Heart left ventricle (tissue), 13 donors: ENCODE measurements at regions not wholly inside any gene's neighbourhood (a gene's known extent, or its start where the extent isn't known, plus 50 kb on each side); places are given as distances from the start of the nearest gene placed in this dataset.

ENCODE experiments used
- POLR2A ChIP-seq, 2 donors: fragments of 450-650 bp; IDR thresholded peaks; one replicate each; pipeline ENCODE4 v1.6.1; 2017; ENCODE audit warnings: antibody characterized with exemption in 2 of 2, mild to moderate bottlenecking in 2 of 2, moderate library complexity in 2 of 2
- TF ChIP-seq, protein P1 (sequence below), 12 donors: fragments of 200-600 bp; sonication (generic) in 4 of 12; IDR thresholded peaks; one replicate each; pipeline versions ENCODE4 v1.5.0 to v1.8.0; 2018 to 2022; ENCODE audit warnings: antibody characterized with exemption in 12 of 12, mild to moderate bottlenecking in 5 of 12
- donor health status: ischemic (EF 13 %, LVEDD 7.1; RV severe dilation, severe dysfunction).
- donor health status: DM: no; HTN: yes; CAD: no.
- donor health status: DM: no; HTN: no; CAD: no.
- donor health status: ischemic (EF 25% LVEDD 6.9; RV normal size, moderate dysfunction).
- donor health status: ischemic (EF 25% LVEDD 5.7; RV mildly dilated, moderate dysfunction).
- donor health status: ischemic (EF 35%, LVEDD 5.7; RV mildly dilated, moderate dysfunction).
- donor health status: nonischemic (EF 11% LVEDD 7.7; RV severe dilation, severe dysfunction).
- donor health status: DM: yes; HTN: yes; CAD: no.
- donor health status: PGD.
- donor health status: ischemic (EF 29% LVEDD 5.4; RV normal size, mild dysfunction).
- donor health status: nonischemic (EF 23%, LVEDD 6.1; RV moderate dilation, normal function).

DNA sequence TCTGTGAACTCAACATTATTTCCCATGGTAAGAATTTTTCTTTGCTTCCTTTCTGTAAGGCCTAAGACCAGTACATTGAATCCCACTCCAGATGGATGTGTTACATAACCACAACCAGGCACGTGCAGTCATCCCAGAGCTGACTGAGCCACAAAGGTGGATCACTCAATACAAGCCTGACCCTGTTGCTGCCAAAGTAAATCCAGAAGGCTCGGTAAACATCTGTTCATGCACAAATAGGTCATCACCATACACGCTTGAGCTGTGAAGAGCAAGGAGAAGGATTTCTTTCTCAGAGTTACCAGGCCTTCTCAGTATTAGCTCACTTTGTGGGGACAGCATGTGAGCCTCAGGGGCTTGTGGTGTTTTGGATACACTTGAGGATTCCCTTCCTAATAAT is 791.4 kb upstream of the FANCL start:
- TF ChIP-seq, protein P1, sequence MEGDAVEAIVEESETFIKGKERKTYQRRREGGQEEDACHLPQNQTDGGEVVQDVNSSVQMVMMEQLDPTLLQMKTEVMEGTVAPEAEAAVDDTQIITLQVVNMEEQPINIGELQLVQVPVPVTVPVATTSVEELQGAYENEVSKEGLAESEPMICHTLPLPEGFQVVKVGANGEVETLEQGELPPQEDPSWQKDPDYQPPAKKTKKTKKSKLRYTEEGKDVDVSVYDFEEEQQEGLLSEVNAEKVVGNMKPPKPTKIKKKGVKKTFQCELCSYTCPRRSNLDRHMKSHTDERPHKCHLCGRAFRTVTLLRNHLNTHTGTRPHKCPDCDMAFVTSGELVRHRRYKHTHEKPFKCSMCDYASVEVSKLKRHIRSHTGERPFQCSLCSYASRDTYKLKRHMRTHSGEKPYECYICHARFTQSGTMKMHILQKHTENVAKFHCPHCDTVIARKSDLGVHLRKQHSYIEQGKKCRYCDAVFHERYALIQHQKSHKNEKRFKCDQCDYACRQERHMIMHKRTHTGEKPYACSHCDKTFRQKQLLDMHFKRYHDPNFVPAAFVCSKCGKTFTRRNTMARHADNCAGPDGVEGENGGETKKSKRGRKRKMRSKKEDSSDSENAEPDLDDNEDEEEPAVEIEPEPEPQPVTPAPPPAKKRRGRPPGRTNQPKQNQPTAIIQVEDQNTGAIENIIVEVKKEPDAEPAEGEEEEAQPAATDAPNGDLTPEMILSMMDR (IDR thresholded peaks at IDR 0.05): no peak
- no peak for TF ChIP-seq POLR2A (IDR thresholded peaks at IDR 0.05)
